ACHN (cell line): ENCODE measurements at regions not wholly inside any gene's neighbourhood (a gene's known extent, or its start where the extent isn't known, plus 50 kb on each side); places are given as distances from the start of the nearest gene placed in this dataset.
A peak's percentile ranks its signal among the peaks of the same experiment; 100 is the strongest.

Experiments
- DNase-seq: peaks from one replicate; pipeline ENCODE4 v3.0.0-alpha.2; 2015
- in situ Hi-C: cut with HindIII; loops from 2 replicates; pipeline ENCODE4 v1.10.0; 2017; ENCODE audit warnings: low sequenced_read_pairs, low pct_ligation_motif_present, low pct_unique_long_range_greater_than_20kb

DNA sequence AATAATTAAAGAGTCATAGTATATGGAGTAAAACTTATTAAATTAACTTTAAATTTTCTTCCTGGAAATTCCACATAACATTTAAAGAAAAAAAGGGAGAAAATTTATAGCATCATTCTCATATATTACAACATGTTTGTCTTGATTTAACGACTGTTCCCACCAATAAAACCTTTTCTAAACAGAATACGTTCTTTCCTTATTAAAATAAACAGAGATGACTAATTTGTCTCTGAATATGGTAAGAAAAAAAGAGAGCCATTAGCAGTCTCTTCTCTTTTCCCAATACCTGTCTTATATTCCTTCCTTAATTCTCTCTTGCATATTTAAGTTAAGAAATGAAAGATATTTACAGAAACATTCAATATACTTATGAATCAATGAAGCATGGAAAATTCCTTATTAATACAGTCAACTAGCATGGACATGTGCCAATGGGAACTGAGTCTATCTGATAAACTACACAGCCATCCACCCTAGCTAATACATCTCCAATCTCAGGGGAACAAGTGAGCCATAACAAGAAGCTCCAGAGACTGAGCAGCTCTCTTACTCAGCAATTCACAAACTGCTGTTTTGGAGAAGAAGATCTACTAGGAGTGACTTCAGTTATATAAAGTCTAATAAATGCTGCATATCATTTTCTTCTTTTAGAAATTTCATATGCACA lies 347.1 kb upstream of the MANEA start:
- in situ Hi-C loops: no loop called here
- DNase-seq: no peak

DNA sequence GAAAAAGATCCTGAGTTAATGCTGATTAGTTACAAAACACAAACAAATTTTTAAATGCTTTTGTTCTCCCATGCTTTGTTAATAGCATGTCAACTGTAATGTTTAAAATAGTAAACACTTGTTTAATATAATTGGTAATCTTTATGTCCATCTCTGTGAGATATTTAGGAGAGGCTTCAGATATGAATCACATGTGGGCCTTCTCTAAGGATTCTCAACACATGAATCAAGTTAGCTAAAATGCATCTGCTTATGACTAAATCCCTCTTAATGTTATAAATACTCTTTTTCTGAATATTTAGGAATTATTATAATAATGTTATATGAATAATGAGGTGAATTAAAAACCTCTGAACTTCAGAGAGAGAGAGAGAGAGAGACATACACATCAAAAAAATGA lies 345.9 kb upstream of the MANEA start:
- DNase-seq: no peak
- in situ Hi-C loops: no loop called here

DNA sequence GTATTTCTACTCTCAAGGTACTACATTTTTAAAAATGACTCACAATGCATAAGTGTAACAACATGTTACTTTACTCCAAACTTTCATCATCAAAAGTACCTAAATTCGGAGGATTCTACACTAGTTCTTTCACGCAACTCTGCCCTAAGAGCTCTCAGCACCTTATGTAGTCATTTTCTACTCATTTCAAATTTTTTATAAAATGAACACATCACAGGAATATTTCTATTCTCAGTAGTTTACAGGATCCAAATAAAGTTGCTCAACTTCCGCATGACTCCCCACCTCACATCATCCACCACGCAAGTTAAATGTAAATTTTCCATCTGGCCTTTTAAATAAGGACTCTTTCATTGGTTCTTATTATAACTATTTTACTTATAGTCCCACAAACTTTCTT lies 344.9 kb upstream of the MANEA start:
- no peak for DNase-seq
- in situ Hi-C loops: no loop called here

DNA sequence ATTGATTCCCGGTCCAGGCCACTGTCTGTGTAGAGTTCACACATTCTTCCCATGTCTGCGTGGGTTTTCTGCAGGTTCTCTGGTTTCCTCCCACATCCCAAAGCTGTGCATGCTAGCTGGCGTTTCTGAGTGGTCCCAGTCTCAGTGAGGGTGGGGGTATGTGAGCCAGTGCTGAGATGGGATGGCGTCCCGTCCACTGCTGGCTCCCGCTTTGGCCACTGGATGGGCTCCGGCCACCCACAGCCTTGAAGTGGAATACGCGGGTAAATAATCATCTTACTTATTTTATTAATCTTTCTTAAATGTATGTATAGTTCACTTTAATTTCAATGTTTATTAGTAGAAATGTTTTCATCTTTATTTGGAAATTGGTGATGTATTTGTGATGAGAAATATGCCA lies 343.5 kb upstream of the MANEA start:
- in situ Hi-C loops: no loop called here
- DNase-seq: no peak

DNA sequence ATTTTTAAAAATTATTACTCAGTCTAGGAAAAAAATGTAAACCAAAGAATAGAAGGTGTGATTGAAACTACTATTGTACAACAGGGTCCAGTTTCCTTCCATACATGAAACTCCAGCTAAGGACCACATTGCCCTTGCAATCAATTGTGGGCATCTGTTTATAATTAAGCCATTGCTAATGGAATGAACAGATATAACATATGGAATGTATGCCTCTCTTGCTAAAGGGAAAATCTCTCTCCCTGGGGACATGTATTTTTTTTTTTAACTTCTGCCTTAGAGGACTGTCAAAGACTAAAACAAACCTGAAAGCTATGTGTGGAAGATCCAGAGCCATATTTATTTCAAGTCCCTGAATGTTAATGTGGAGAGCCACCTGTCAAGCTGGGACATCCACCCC lies 336.8 kb upstream of the MANEA start:
- in situ Hi-C loops: no loop called here
- DNase-seq: no peak

DNA sequence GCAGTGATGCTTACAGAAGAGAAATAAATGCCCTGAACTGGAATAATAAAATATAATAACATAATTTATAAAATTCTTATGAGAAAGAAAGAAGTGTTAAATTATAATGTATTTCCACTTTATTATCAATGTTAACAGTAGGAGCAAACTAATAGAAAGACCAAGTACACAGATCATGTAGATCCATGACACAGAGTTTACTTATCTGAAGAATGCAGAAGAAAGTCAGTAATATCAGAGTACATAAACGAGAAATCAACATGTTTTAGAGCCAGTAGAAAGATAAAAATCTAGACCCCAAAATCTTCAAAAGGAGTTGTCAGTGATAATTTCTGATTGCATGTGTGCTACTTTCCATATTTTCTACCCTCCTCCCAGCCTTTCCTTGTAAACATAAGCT lies 334.8 kb upstream of the MANEA start:
- no peak for DNase-seq
- in situ Hi-C loops: no loop called here

DNA sequence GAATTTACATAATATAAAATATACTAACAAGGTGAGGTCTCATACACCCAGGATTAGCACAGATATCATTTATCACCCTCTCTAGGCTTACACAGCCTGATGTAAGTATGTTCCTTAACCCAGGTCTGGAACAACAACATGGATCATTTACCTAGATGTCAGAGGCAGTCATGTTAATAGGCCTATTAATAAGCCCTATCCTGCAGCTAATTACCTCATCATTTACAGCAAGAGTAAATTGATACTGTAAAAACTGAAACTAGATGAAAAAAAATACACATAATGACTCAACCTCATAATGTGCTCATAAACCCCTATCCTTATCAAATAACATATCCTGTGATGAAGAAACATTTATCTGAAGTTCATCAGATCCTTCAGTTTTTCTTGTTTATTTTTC lies 334.3 kb upstream of the MANEA start:
- in situ Hi-C loops: no loop called here
- no peak for DNase-seq

DNA sequence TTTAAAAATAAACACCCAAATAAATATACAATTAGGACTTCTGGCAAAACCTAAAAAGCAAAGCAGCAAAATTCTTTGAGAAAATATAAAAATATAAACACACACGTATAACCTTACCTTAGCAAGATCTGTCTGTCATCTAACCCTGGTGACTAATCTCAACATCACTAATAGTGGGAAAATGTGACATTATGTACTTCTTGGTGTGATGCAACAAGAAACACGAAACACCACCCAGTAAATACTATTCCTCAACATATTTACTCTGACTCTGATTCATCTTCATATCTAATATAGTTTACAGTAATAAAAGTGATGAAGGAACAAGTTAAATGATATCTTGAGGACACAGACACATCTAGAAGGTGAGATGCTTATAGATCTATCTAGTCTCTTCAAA lies 332.6 kb upstream of the MANEA start:
- in situ Hi-C loops: no loop called here
- no peak for DNase-seq

DNA sequence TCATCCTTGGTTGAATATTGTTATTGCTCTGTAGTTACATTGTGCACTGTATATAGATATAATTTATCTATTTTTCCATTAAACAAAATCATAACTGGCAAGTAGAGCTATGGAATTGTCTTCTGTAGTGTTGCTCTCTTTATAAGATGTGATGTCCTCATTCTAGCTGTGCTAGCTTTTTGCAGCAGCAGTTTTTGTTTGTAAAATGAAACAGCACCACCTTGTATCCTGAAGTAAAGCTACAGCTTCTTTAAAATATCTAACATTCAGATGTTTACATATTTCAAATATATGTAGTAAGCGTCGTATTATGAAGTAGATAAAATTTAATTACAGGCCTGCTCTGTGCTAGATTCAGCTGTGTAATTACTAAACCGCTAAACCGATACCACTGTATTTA lies 328.8 kb upstream of the MANEA start:
- DNase-seq: no peak
- in situ Hi-C loops: no loop called here

DNA sequence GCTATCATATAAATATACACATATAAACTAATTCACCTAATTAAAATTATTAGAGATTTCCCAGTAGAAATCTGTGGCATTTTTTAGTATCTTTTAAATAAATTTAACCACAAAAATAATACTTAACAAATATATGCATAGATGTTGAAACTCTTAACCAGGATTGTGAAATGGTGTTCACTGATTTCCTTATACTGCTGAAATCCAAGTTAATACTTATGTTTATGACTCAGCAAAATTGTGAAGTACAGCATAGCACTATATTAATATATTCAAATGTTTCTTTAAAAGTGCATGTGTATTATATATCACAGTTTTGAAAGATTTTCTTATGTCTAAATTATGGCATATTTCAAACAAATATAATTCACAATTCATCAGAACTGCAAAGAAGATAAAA lies 328.2 kb upstream of the MANEA start:
- DNase-seq: peak; percentile 8
- in situ Hi-C loops: no loop called here

DNA sequence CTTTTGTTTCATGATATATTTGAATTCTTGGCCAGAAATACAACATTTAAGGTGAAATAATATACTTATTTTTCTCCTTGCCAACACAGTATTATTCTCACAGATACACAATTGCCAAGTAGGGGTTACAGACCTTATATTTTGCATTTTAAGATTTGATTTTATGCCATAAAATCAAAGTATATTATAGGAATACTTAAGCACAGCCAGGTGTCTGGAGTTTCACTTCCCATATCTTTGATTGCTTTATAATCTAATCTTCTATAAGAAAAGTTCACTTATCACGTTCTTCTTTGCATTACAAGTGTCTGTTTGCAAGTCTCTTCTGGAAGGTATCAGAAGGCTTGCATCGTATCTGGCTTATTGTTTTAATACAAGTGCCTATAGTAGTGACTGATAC lies 327.7 kb upstream of the MANEA start:
- no peak for DNase-seq
- in situ Hi-C loops: no loop called here

DNA sequence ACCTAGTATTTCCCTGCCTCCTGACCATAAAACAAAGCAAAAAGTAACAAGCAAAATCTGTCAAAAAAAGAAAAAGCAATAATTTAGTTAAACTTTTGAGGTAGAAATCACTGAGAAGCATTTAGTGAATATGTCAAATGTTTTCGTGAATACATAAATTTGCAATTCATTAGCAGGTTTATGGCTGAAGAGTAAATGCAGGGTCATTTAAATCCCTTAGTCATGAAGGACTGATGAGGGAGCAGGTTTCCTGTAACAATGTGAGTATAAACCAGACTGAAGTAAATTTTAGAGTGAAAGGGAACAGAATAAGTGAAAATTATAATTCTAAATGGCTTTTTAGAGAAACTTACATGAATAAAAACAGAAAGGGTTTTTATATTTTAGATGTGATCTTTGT lies 313.5 kb upstream of the MANEA start:
- in situ Hi-C loops: no loop called here
- DNase-seq: no peak

DNA sequence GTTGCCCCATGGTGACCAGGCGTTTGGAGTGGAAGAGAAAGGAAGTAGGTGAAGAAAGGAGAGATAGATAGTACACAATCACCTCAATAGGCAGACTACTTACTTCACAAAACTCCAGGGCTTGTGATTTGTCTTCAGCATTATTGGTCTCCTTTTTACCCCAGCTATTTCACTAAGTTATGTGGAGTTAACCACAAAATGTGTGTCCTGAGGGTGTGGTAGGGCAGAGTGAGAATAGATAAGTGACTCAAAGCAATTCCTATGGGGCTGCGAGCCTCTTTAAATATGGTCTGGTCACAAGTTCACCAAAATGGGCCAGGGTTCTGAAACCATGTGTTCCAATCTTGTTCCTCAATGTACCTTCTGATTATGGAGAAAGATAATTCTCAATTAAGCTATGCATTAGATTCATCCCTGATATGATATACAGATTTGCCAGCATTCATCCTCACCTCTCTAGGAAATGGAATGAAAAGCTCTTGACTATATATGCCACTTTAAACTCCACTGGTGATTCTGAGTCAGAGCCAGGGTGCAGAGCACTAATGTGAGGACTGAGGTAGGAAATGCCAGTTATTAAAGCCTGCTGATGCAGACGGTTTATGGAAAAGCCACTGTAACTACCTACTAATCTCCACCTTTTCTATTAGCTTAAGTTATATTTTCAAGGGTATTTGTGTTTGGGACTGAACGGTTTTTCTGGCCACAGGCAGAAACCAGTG lies 310.6 kb upstream of the MANEA start:
- in situ Hi-C loops: no loop called here

DNA sequence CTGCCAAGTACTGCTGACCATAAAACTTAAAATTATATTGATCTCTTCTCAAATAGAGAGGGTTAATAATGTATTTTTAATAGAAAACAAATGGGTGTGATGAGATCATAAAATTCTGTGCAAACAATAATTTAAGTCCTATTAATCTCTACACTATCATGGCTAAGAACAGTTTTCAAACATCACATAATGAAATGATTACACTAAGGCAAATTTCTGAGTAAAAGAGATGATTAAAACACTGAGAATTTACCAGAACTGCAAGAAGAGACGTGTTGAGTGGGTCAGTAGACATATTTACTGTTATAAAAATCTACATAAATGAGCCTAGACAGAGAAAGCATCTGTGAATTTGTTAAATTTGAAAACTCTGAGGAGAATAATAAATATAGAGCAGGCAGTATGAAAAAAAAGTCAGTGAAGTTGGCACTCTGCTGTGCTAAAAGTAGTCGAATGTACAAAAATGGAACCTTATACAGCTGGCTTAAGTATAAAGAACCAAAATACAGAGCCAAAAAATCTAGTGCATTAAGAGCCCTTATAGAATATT lies 302.6 kb upstream of the MANEA start:
- DNase-seq: no peak
- in situ Hi-C loops: no loop called here

More for the DNA sequence above, 310.6 kb upstream of the MANEA start:
- DNase-seq: no peak

DNA sequence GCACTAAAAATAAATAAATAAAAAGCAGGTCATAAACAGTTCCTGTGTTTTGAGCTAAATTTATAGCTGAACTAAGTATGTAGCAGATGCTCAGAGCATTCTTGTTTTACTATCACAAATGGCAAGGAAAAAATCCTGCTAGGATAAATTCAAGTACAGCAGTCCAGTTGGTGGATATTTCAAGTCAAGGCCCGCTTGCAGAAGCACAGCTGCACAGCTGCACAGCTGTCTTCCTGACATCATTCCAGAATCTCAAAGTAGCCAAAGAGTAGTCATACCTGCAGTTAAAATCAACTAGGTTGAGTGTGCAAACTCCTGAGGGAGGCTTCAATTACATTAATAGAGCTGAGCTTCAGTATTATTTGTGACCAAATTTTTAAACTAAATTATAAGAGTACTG lies 297.7 kb upstream of the MANEA start:
- in situ Hi-C loops: no loop called here

DNA sequence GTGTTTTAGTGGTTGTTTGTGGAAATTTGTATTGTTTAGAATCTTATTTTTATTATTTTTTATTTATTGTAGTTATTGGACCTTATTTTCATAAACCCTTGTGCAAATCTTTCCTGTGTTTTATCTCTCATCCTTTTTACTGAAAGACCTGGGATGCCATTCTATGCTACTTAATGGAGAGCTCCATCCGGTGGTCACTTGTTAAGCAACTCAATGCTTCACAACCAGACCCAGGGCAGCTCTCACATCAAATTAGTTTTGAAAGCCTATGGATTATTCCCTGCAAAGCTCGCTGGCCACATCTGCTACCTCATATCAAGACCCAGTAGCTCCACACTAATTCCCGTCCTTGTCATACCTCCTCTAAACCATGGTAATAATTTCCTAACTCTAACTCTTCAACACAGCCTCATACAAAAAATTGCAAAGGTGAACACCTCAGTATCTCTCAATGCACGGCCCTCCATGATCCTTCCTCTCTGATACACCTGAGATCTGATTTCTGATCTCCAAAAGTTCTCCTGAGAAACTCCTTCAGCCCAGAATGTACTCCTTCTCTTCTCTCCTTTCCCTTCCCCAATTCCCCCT lies 296.6 kb upstream of the MANEA start:
- DNase-seq: peak; percentile 30
- in situ Hi-C loops: no loop called here

More for the DNA sequence above, 297.7 kb upstream of the MANEA start:
- DNase-seq: no peak

DNA sequence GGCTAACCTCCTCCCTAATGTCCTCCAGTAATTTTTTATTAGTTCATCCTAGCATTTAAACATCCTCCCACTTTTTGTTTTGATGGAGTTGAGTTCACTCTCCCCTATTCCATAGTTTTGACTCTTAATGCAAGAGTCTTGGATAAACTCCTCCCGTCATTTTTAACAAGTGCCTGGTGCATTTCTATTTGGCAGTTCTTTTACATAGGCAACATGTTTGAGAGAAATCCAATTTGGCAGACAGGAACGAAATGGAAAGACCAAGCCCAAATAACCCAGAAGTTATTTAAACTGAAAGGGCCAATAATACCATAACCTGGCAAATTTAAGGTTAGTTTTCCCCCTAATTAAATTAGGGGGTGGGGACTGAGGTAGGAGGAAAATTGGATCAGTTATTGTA lies 291.5 kb upstream of the MANEA start:
- in situ Hi-C loops: no loop called here
- DNase-seq: no peak

DNA sequence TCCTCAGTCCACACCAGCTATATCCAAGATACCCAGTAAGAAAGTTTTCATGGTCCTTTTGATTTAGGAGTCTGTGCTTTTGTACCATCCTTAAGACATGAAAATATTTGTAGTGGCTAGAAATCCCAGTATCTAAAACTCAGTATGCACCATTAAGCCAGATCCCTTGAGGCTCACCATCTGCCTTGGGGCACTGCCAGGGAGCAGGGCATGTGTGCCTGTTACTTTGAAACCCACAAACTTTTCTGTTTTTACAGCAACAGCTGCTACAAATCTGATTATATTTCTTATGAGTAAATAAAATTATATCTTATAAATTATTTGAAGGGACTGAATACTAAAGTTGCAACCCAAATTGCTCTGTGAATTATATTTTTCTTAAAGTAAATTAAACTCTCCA lies 290.5 kb upstream of the MANEA start:
- DNase-seq: no peak
- in situ Hi-C loops: no loop called here

DNA sequence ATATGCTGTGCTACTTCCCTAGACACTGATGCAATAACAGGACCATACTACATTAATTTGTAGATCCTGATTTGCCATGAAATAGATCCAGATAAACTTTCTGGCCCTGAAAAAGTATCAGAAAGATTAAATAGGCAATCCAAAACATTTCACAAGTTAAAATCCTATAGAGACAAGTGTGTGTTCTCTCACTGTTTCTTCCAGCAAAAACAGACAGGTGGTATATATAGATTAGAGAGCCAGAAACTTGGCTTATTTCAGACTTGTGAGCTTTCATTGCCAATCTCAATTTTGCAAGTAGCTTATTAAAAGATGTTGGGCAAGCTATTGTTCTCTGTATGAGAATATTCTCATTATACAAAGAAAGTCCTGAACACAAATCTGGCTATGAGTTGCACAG lies 289.1 kb upstream of the MANEA start:
- in situ Hi-C loops: no loop called here
- DNase-seq: no peak

DNA sequence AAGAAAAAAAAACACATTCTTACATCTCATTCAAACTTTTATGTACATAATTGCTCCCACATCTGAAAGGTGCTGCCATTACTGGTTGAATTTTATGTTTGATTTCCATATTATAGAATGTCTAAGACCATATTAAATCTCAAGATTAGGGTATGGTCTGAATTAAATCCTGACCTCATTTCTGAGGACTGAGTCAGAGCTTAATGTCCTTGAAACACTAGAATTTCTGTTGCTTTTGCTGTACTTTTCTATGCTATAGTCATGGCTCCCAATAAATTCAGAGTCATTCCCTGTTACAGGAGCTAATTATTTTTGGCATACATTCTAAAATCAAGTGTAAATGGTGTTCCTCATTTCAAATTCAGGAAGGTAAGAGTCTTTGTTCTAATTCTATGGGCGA lies 285.3 kb upstream of the MANEA start:
- in situ Hi-C loops: no loop called here
- DNase-seq: no peak
